Adipocyte (in vitro differentiated cells): ENCODE measurements at regions not wholly inside any gene's neighbourhood (a gene's known extent, or its start where the extent isn't known, plus 50 kb on each side); places are given as distances from the start of the nearest gene placed in this dataset.
"Not testable (repeated sequence)": the region's sequence is repeated elsewhere in the genome, so short reads cannot be mapped to it uniquely, and the experiment has no call there.

Experiments used
- DNase-seq: peaks from one replicate; pipeline ENCODE4 v3.0.0-alpha.2; 2015; ENCODE audit warnings: low read depth
- H3K27me3 ChIP-seq: replicated peaks from 2 replicates; pipeline ENCODE4 v1.7.0; 2013; ENCODE audit warnings: mild to moderate bottlenecking, low read length, moderate library complexity; ENCODE audit not compliant: control insufficient read depth, insufficient read depth
- H3K36me3 ChIP-seq: 2 replicates; pipeline ENCODE4 v1.7.0; 2013; ENCODE audit warnings: low read length, mild to moderate bottlenecking, moderate library complexity; ENCODE audit not compliant: control insufficient read depth, insufficient read depth, severe bottlenecking
- H3K4me1 ChIP-seq: 2 replicates; pipeline ENCODE4 v1.7.0; 2013; ENCODE audit warnings: mild to moderate bottlenecking, low read length, moderate library complexity; ENCODE audit not compliant: control insufficient read depth, insufficient read depth
- H3K4me3 ChIP-seq: 2 replicates; pipeline ENCODE4 v1.7.0; 2013; ENCODE audit warnings: mild to moderate bottlenecking, low read length, moderate library complexity
- H3K9ac ChIP-seq: 2 replicates; pipeline ENCODE4 v1.7.0; 2013; ENCODE audit warnings: mild to moderate bottlenecking, low read length, moderate library complexity
- H3K9me3 ChIP-seq: 2 replicates; pipeline ENCODE4 v1.7.0; 2013; ENCODE audit warnings: mild to moderate bottlenecking, low read length, moderate library complexity; ENCODE audit not compliant: control insufficient read depth

DNA sequence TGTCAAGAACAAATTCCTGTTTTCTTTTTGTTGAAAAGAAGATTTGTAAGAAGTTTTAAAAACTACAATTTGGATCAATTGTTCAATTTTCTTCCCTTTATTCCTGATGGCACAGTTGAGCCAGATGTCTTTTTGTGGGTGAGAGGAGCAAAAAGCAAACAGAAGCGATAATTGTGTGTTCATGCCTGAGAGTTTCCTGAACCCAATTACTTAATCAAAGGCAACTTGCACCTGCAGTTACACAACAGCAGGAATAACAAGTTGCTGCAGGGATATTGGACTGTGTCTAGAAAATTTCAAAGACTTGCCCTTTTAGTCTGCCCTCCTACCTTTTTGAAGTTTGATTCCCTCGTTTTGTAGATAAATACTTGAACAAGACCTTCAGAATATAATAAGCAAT, 383.6 kb downstream of the DSEL start:
- Histone ChIP-seq H3K9ac (no peak overlapping the region), H3K4me1 (peaks cover 4% of the 10 kb centered on the region), H3K27me3 (no peaks in the 10 kb centered on the region), H3K4me3 (no peak overlapping the region), H3K9me3 (no peaks in the 10 kb centered on the region), H3K36me3 (no peaks in the 10 kb centered on the region)
- no peak for DNase-seq

DNA sequence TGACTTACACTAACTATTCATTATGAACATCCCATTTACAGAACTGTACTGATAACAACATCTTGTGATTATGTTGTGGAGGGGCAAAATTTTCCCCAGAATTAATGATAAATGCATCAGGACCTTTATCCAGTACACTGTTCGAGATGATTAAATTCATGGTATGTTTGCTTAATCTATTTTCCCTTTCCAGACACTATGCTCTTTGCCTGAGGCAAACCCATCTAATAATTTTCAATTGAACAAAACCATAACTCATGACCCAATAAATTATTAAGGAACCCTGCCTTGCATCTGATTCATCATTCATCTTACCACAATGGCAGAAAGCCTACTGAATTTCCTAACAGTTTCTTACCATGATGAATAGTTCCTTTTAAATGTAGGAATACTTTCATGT, 385.0 kb downstream of the DSEL start:
- Histone ChIP-seq H3K27me3 (no peaks in the 10 kb centered on the region), H3K4me1 (peaks cover 4% of the 10 kb centered on the region), H3K9ac (no peak overlapping the region), H3K4me3 (no peak overlapping the region), H3K36me3 (no peaks in the 10 kb centered on the region), H3K9me3 (no peaks in the 10 kb centered on the region)
- DNase-seq = no peak

DNA sequence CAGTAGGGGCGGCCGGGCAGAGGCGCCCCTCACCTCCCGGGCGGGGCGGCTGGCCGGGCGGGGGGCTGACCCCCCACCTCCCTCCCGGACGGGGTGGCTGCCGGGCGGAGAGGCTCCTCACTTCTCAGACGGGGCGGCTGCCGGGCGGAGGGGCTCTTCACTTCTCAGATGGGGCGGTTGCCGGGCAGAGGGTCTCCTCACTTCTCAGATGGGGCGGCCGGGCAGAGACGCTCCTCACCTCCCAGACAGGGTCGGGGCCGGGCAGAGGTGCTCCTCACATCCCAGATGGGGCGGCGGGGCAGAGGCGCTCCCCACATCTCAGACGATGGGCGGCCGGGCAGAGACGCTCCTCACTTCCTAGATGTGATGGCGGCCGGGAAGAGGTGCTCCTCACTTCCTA, 389.8 kb downstream of the DSEL start:
- H3K36me3 ChIP-seq, H3K4me1 ChIP-seq, H3K9me3 ChIP-seq, DNase-seq, H3K4me3 ChIP-seq, H3K27me3 ChIP-seq, H3K9ac ChIP-seq: not testable (repeated sequence)

DNA sequence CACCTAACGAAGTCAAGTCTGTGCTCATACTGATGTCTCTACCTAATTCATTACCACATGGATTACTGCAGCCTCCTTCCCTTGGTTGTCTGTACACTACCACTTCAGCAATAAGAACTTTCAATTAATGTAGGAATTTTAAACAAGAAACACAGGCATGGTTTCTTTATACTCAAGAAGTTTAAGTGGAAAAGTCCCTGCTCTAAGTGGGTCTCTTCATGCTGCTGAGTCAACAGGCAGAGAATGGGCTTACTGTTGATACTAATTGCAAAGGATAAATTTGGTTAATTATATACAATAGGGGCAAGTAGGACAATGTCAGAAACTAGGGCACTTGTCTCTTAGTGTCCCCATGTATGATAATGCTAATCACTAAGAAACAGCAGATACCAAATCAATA, 392.6 kb downstream of the DSEL start:
- peaks cover 3% of the 10 kb centered on the region for H3K9me3 ChIP-seq
- H3K9ac ChIP-seq = no peak overlapping the region
- H3K27me3 ChIP-seq = peaks cover 7% of the 10 kb centered on the region
- no peaks in the 10 kb centered on the region for H3K4me1 ChIP-seq
- no peak for DNase-seq
- H3K4me3 ChIP-seq = no peak overlapping the region
- H3K36me3 ChIP-seq = no peaks in the 10 kb centered on the region

DNA sequence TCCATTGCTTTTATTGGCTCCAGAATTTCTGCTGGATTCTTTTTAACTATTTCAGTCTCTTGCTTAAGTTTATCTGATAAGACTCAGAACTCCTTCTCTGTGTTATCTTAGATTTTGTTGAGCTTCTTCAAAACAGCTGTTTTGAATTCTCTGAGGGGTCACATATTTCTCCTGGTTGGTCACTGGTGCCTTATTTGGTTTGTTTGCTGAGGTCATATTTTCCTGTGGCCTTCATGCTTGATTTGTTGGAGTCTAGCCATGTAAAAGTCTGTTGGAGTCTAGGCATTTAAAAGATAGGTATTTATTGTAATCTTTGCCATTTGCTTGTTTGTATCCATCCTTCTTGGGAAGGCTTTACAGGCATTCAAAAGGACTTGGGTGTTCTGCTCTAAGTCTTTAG, 398.7 kb downstream of the DSEL start:
- Histone ChIP-seq H3K4me1 (no peaks in the 10 kb centered on the region), H3K9ac (no peak overlapping the region), H3K4me3 (no peak overlapping the region), H3K27me3 (no peaks in the 10 kb centered on the region), H3K9me3 (no peaks in the 10 kb centered on the region), H3K36me3 (no peaks in the 10 kb centered on the region)
- peak; percentile 66 for DNase-seq

DNA sequence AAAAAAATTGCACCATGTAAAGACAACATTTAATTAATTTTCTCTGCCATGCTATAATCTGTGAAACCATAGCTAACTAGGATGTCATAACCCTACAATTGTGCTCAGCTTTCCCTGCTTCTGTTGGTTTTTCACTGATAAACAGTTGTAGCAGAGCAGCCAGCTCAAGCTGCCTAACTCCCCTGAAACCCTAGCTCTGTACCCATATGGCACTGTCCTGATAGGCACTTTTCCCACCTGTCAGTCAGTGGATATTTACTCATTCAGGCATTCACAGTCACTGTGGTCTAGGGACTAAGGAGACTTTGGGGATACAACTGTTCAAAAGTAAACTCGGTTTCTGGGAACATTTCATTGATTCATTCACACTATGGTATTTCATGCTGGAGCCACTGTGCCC, 407.0 kb downstream of the DSEL start:
- no peaks in the 10 kb centered on the region for H3K9me3 ChIP-seq
- no peak overlapping the region for H3K4me3 ChIP-seq
- H3K27me3 ChIP-seq = no peaks in the 10 kb centered on the region
- H3K4me1 ChIP-seq = peaks cover 3% of the 10 kb centered on the region
- no peak for DNase-seq
- H3K9ac ChIP-seq = no peak overlapping the region
- H3K36me3 ChIP-seq = no peaks in the 10 kb centered on the region

DNA sequence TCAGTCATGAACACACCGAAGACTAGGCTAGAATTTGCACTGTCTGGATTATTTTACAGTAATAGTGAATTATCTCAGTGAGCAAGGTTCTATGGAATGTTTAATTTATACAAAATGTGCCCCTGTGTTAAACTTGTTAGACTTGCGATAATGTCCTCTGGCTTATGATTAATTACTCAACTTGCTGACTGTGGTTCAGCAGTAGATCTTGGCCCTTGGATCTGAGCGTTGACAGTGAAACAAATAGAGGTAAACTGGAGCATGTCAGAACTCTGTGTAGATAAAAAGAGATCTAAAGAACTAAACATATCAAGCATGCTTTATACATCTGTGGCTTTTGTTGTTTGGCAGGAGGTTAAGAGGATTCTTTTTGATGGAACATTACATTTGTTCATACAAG, 407.6 kb downstream of the DSEL start:
- no peak for DNase-seq
- H3K9me3 ChIP-seq = no peaks in the 10 kb centered on the region
- H3K4me1 ChIP-seq = peaks cover 3% of the 10 kb centered on the region
- H3K4me3 ChIP-seq = no peak overlapping the region
- no peaks in the 10 kb centered on the region for H3K36me3 ChIP-seq
- no peaks in the 10 kb centered on the region for H3K27me3 ChIP-seq
- H3K9ac ChIP-seq = no peak overlapping the region

DNA sequence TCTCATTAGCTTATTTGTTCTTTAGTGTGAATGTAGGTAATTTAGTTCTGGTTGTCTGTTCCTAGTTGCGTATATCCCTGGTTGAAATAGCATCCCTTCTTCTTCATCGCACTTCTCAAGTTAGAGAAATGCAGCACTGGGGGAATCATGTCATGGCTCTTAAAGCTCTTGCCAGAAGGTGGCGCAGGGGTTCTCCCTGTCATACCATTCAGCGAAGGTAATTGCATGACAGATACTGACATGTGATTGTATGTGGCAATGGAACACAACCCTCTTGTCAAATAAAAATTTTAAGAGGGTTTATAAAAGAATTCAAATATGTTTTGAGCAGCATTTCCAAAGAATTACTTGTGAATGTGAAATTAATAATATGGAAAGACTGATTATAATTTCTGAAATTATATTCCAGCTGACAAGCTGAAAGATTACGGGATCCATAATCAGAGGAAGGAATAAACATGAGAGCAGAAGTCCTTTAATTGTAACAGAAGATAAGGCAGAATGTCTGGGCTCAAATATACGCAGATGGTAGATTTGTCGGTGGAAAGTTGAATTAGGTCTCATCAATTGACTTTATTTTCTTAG, 411.7 kb downstream of the DSEL start:
- Histone ChIP-seq H3K9ac (no peak overlapping the region), H3K4me3 (no peak overlapping the region), H3K36me3 (no peaks in the 10 kb centered on the region), H3K9me3 (no peaks in the 10 kb centered on the region), H3K4me1 (peaks cover 3% of the 10 kb centered on the region), H3K27me3 (no peaks in the 10 kb centered on the region)
- peak; percentile 92 for DNase-seq

DNA sequence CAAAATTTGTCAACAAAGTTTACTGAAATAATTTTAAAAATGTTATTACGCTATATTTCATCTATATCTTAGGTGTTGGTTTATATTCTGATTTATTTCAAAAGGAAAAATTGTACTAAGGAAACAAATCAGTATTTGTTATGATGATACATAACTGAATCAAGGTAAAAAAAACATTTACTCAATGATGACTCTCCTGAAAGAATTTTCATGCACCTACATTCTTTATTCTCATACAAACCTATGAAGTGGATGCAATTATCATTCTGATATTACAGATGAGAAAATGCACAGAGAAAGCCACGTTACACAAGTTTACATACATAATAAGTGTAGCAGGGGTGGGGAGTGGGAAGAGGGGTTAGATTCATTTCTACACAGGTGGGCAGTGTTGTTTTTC, 422.4 kb downstream of the DSEL start:
- no peaks in the 10 kb centered on the region for H3K4me1 ChIP-seq
- no peaks in the 10 kb centered on the region for H3K27me3 ChIP-seq
- no peaks in the 10 kb centered on the region for H3K36me3 ChIP-seq
- no peak overlapping the region for H3K9ac ChIP-seq
- no peak overlapping the region for H3K4me3 ChIP-seq
- DNase-seq = no peak
- H3K9me3 ChIP-seq = no peaks in the 10 kb centered on the region

DNA sequence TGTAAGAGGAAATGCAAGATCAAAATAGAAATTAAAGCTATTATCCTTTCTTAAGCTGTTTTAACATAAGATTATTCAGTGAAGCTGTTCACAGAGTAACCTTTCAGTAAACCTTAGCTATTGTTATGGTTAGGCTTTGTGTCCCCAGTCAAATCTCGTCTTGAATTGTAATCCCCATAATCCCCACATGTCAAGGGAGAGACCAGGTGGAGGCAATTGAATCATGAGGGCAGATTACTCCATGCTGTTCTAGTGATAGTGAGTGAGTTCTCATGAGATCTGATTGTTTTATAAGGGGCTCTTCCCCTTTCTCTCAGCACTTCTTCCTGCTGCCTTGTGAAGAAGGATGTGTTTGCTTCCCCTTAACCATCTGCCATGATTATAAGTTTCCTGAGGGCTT, 424.4 kb downstream of the DSEL start:
- DNase-seq = no peak
- H3K9ac ChIP-seq = no peak overlapping the region
- no peaks in the 10 kb centered on the region for H3K27me3 ChIP-seq
- no peaks in the 10 kb centered on the region for H3K4me1 ChIP-seq
- no peaks in the 10 kb centered on the region for H3K36me3 ChIP-seq
- no peaks in the 10 kb centered on the region for H3K9me3 ChIP-seq
- H3K4me3 ChIP-seq = no peak overlapping the region

DNA sequence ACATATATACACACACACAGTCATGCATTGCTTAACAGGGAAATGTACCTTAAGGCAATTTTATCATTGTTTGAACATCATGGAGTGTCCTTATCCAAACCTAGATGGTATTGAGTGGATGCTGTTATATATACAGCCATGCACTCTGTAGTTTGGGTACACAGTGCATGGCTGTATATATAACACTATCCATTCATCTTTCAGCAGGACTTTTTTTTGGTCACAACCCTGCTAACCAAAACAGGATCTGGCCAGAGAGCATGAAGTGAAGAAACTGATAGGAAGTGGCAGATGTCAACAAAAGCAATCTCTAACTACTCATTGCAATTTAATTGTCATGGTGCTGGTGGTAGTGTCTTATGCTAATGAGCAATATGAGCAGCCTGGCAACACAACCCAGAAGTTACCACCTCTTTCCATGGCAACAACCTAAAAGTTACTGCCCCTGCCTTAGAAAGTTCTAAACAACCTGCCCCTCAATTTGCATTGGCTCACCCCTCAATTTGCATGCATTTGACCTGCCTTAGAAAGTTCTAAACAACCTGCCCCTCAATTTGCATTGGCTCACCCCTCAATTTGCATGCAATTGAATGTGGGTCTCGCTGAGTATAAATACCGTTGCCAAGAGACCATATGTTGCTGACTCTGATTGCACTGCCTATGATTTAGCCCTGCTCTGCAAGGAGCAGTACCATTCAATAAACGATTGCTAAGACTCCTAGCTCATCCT, 434.9 kb downstream of the DSEL start:
- H3K4me1 ChIP-seq = no peaks in the 10 kb centered on the region
- no peak for DNase-seq

DNA sequence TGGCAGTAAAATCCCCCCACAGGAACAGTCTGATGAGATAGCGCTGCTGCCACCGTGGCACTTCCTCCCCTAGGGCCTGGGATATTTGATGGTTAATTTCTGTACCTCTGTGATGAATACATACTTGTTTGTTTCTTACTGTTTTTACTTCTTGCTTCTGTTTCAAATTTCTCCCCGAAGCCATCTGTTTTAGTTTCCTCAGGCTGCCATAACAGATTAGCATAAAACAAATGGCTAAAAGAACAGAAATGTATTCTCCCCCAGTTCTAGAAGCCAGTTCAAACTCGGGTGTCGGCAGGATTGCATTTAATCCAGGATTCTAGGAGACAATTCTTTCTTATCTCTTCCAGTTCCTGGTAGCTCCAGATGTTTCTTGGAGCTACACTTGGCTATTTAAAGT, 435.9 kb downstream of the DSEL start:
- H3K27me3 ChIP-seq = no peaks in the 10 kb centered on the region
- DNase-seq = no peak
- no peaks in the 10 kb centered on the region for H3K36me3 ChIP-seq
- H3K9ac ChIP-seq = no peak overlapping the region
- H3K4me1 ChIP-seq = no peaks in the 10 kb centered on the region
- no peaks in the 10 kb centered on the region for H3K9me3 ChIP-seq
- H3K4me3 ChIP-seq = no peak overlapping the region

More for the DNA sequence above, 434.9 kb downstream of the DSEL start:
- Histone ChIP-seq H3K9me3 (no peaks in the 10 kb centered on the region), H3K4me3 (no peak overlapping the region), H3K27me3 (no peaks in the 10 kb centered on the region), H3K9ac (no peak overlapping the region), H3K36me3 (no peaks in the 10 kb centered on the region)
